Endothelial cell of umbilical vein (primary cell): ENCODE measurements at regions not wholly inside any gene's neighbourhood (a gene's known extent, or its start where the extent isn't known, plus 50 kb on each side); places are given as distances from the start of the nearest gene placed in this dataset.

Source experiments
- BruUV-seq: library from RNA; stranded (reverse); fragments of 400-500 nt; replicated peaks from 2 replicates; lab custom pipeline; 2021; lab: Mats Ljungman, UMichigan
- CTCF ChIA-PET: fragments of 300-600, 350-600 bp; sonication (Branson Sonifier 250); formaldehyde crosslinking; loops from one replicate; lab custom pipeline; 2021; ENCODE audit warnings: antibody characterized with exemption, inconsistent platforms; lab: Charles Lee
- POLR2A ChIA-PET: fragments of 300-600, 350-600 bp; sonication (Branson Sonifier 250); formaldehyde crosslinking; loops from one replicate; lab custom pipeline; 2021; ENCODE audit warnings: antibody characterized with exemption, inconsistent platforms; lab: Charles Lee
- DNase-seq: peaks from one replicate; pipeline ENCODE4 v3.0.0-alpha.2; 2011; ENCODE audit warnings: low read depth, low spot score
- FAIRE-seq: peaks from 2 replicates; lab custom pipeline; 2011; peaks lifted over from hg19 to GRCh38; lab: Jason Lieb, UNC
- H2AFZ ChIP-seq: 2 replicates; pipeline ENCODE4 v1.6.0; 2012; ENCODE audit warnings: low read depth, low read length, control low read depth, inconsistent platforms
- H3K27ac ChIP-seq: 2 replicates; pipeline ENCODE4 v1.5.1; 2011; ENCODE audit warnings: low read depth, mild to moderate bottlenecking, control low read depth, low read length, moderate library complexity; ENCODE audit not compliant: insufficient read depth
- H3K27me3 ChIP-seq, 2 experiments: 2 replicates each; pipeline versions ENCODE4 v1.6.0 to v1.6.1; 2011; ENCODE audit warnings: low read length in 2 of 2, mixed read lengths in 1 of 2; ENCODE audit not compliant: control insufficient read depth in 2 of 2, insufficient read depth in 2 of 2
- H3K36me3 ChIP-seq, 2 experiments: 2 replicates in 1 of 2; 3 replicates in 1 of 2; pipeline ENCODE4 v1.5.1; 2011; ENCODE audit warnings: low read length in 2 of 2, mild to moderate bottlenecking in 1 of 2, moderate library complexity in 1 of 2; ENCODE audit not compliant: control insufficient read depth in 2 of 2, insufficient read depth in 2 of 2; ENCODE audit errors: extremely low read depth in 1 of 2
- H3K4me1 ChIP-seq: 3 replicates; pipeline ENCODE4 v1.5.1; 2011; ENCODE audit warnings: mild to moderate bottlenecking, low read length; ENCODE audit not compliant: control insufficient read depth, insufficient read depth; ENCODE audit errors: extremely low read depth
- H3K4me2 ChIP-seq: 2 replicates; pipeline ENCODE4 v1.6.1; 2011; ENCODE audit warnings: low read length, control low read depth, mixed read lengths; ENCODE audit not compliant: insufficient read depth
- H3K4me3 ChIP-seq, 3 experiments: fragments of 200-600 bp in 1 of 3; sonication (generic), shearing (Covaris generic) in 1 of 3; replicated peaks in 1 of 3; 2 replicates each; pipeline ENCODE4 v1.5.1; 2011 to 2016; ENCODE audit warnings: control low read depth in 3 of 3, low read length in 3 of 3, mild to moderate bottlenecking in 2 of 3, inconsistent platforms in 1 of 3, low read depth in 1 of 3, moderate library complexity in 1 of 3; ENCODE audit not compliant: insufficient read depth in 1 of 3
- H3K79me2 ChIP-seq: 2 replicates; pipeline ENCODE4 v1.6.0; 2012; ENCODE audit warnings: low read length, inconsistent platforms; ENCODE audit not compliant: control insufficient read depth, insufficient read depth
- H3K9ac ChIP-seq: replicated peaks from 2 replicates; pipeline ENCODE3; 2011; ENCODE audit warnings: low read length, control low read depth; ENCODE audit not compliant: insufficient read depth; ENCODE audit errors: extremely low read depth
- H3K9me1 ChIP-seq: replicated peaks from 3 replicates; pipeline ENCODE4 v1.6.0; 2011; ENCODE audit warnings: mild to moderate bottlenecking, low read length; ENCODE audit not compliant: control insufficient read depth, insufficient read depth; ENCODE audit errors: extremely low read depth
- H3K9me3 ChIP-seq: replicated peaks from 2 replicates; pipeline ENCODE4 v1.5.1; 2012; ENCODE audit warnings: low read length, inconsistent platforms; ENCODE audit not compliant: control insufficient read depth, insufficient read depth
- H4K20me1 ChIP-seq: replicated peaks from 2 replicates; pipeline ENCODE3; 2011; ENCODE audit warnings: mild to moderate bottlenecking, low read length; ENCODE audit not compliant: control insufficient read depth, insufficient read depth; ENCODE audit errors: extremely low read depth
- CTCF ChIP-seq, 2 donors: IDR thresholded peaks; 1 replicate in 1 of 2; 2 replicates in 1 of 2; pipeline ENCODE4 v1.5.1; 2011; ENCODE audit warnings: low read length in 2 of 2, mild to moderate bottlenecking in 2 of 2, moderate library complexity in 2 of 2, control low read depth in 1 of 2, inconsistent platforms in 1 of 2, low read depth in 1 of 2; ENCODE audit not compliant: insufficient read depth in 1 of 2; ENCODE audit errors: extremely low read depth in 1 of 2
- EZH2 ChIP-seq: IDR thresholded peaks from 2 replicates; pipeline ENCODE4 v1.6.1; 2012; ENCODE audit warnings: borderline replicate concordance, low read depth, mild to moderate bottlenecking, moderate library complexity, low read length, inconsistent platforms; ENCODE audit not compliant: severe bottlenecking
- FOS ChIP-seq: IDR thresholded peaks from 2 replicates; pipeline ENCODE4 v1.6.1; 2011; ENCODE audit warnings: mild to moderate bottlenecking, low read length, moderate library complexity, borderline replicate concordance; ENCODE audit not compliant: insufficient read depth
- GATA2 ChIP-seq: IDR thresholded peaks from 2 replicates; pipeline ENCODE4 v1.7.0; 2011; ENCODE audit warnings: low read depth, mild to moderate bottlenecking, moderate library complexity, mixed read lengths, low read length; ENCODE audit not compliant: insufficient read length, insufficient read depth
- JUN ChIP-seq: IDR thresholded peaks from 2 replicates; pipeline ENCODE4 v1.6.1; 2011; ENCODE audit warnings: borderline replicate concordance, low read depth; ENCODE audit not compliant: insufficient read length, insufficient read depth
- MAX ChIP-seq: IDR thresholded peaks from 2 replicates; pipeline ENCODE4 v1.6.1; 2011; ENCODE audit not compliant: insufficient read depth, insufficient read length
- MYC ChIP-seq: IDR thresholded peaks from one replicate; pipeline ENCODE4 v1.6.1; 2011; ENCODE audit warnings: mild to moderate bottlenecking, low read depth, low read length
- POLR2A ChIP-seq: IDR thresholded peaks from 2 replicates; pipeline ENCODE4 v1.6.1; 2012; ENCODE audit warnings: low read depth, mild to moderate bottlenecking, control low read depth, low read length
- POLR2AphosphoS5 ChIP-seq: IDR thresholded peaks from 2 replicates; pipeline ENCODE4 v1.6.1; 2012; ENCODE audit warnings: low read depth, mild to moderate bottlenecking, control low read depth, low read length, moderate library complexity; ENCODE audit not compliant: insufficient read depth
- dilution Hi-C: fragments of 300-500 bp; cut with MboI; formaldehyde crosslinking; loops from one replicate; pipeline ENCODE4 v1.15.0; 2019; ENCODE audit warnings: low sequenced_read_pairs; ENCODE audit not compliant: extremely low pct_ligation_motif_present
- intact Hi-C: fragments of 100-400 bp; cut with micrococcal nuclease; formaldehyde crosslinking; loops from one replicate; pipeline ENCODE4 v1.10.0; 2022

GRCh38 chr3:162721736-162722135 is 1225.1 kb downstream of the OTOL1 start:
- Histone ChIP-seq H3K27me3 (no peaks in the 10 kb centered on the region), H2AFZ (no peak overlapping the region), H3K79me2 (no peaks in the 10 kb centered on the region), H3K4me3 (no peak overlapping the region), H3K9ac (no peak overlapping the region), H3K9me1 (no peaks in the 10 kb centered on the region), H3K4me2 (no peak overlapping the region), H3K4me1 (no peaks in the 10 kb centered on the region), H3K36me3 (no peaks in the 10 kb centered on the region), H3K27ac (no peak overlapping the region), H3K9me3 (peaks cover 2% of the 10 kb centered on the region), H4K20me1 (no peaks in the 10 kb centered on the region)
- FAIRE-seq (no peak), DNase-seq (no peak)
- ChIA-PET POLR2A (no interaction called here), CTCF (no interaction called here)
- dilution Hi-C loops = no loop called here
- intact Hi-C loops = no loop called here
- TF ChIP-seq POLR2A = no peak
- TF ChIP-seq CTCF (IDR thresholded peaks at IDR 0.05; ENCODE audit: extremely low read depth in 1 of 2, insufficient read depth in 1 of 2, low read depth in 1 of 2, low read length in 2 of 2) = no peak
- no peak for TF ChIP-seq MYC
- no peak for TF ChIP-seq POLR2AphosphoS5
- no peak for TF ChIP-seq FOS
- TF ChIP-seq MAX = no peak
- no peak for TF ChIP-seq GATA2
- TF ChIP-seq JUN = no peak
- TF ChIP-seq EZH2 = no peak
- no TSS peak for BruUV-seq
